Myocyte (in vitro differentiated cells): ENCODE measurements at regions not wholly inside any gene's neighbourhood (a gene's known extent, or its start where the extent isn't known, plus 50 kb on each side); places are given as distances from the start of the nearest gene placed in this dataset.
A peak's percentile ranks its signal among the peaks of the same experiment; 100 is the strongest.
"Not testable (repeated sequence)": the region's sequence is repeated elsewhere in the genome, so short reads cannot be mapped to it uniquely, and the experiment has no call there.

ENCODE experiments used
- DNase-seq: peaks from one replicate; pipeline ENCODE4 v3.0.0-alpha.2; 2012; ENCODE audit warnings: low read depth

- DNase-seq: no peak
Observed at GRCh38 chr2:55811048-55811447, 112.5 kb downstream of the EFEMP1 start.

DNA sequence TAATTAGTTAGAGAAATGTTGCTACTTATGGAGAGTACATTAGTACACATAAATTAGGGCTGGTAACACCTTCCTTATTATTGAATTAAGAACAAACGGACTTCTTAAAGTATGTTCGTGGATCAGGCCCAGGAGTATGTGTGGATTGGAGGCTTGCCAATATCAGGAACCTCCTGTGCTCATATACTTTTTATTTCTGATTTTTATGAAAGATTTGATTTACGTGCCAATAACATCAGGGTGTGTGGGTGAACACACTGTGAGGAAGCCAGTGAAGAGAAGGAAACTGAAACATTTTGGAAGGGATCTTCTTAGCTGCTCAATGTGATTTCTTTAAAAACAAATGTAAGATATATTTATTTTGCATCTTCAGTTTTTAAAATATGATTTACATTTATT lies 113.0 kb downstream of the EFEMP1 start:
- DNase-seq: no peak

- DNase-seq: no peak
Observed at GRCh38 chr2:55809875-55810621, 113.5 kb downstream of the EFEMP1 start.

DNA sequence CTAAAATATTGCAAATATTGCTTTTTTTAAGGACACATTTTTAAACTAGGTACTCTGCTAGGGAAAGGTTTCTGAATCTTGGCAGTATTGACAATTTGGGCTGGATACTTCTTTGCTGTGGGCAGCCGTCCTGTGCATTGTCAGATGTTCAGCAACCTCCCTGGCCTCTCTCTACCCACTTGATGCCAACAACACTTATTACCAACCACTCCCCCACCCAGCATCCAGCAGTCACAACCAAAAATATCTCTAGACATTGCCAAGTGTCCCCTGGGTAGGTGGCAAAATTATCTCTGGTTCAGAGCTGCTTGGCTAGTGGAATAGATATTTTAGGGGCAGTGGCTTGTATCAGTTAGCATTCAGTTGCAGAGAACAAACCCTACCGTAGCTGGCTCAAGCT lies 114.3 kb upstream of the PNPT1 start:
- DNase-seq: peak; percentile 47

DNA sequence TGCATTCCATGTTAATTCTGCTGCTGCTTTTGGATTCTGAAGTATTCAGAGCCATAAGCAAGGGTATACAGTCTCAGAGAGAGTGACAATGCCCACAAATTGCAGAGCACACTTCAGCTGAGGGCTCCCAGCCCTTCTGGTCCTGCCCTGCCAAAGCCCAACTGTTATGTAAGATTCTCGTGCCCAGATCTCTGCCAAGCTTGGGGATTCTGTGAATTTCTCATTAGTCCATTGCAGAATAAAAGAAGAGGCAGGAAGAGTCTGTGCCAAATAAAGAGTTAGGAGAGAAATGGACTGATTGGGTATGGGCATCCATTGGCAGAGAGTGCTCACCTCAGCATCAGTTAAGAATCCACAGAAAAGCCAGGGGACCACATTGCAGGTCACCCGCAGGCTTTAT lies 112.0 kb upstream of the PNPT1 start:
- DNase-seq: no peak

DNA sequence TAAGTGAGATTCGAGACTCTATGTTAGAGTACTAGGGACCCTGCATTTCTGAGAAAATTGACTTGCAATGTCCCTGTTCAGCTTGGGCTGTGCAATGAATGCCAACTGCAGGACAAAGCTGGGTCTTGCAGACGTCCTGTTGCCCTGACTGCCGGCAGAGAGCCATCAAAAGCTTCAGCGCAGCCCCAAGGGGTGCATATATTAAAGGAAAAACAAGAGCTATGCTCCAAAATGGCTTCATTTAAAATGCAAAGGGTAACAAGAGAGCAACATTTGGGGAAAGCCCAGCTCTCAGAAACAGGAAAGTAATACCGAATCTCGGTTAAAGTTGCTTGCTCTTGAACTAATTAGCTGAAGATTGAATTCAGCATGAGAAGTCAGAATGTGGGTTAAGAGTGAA lies 110.9 kb upstream of the PNPT1 start:
- DNase-seq: no peak

DNA sequence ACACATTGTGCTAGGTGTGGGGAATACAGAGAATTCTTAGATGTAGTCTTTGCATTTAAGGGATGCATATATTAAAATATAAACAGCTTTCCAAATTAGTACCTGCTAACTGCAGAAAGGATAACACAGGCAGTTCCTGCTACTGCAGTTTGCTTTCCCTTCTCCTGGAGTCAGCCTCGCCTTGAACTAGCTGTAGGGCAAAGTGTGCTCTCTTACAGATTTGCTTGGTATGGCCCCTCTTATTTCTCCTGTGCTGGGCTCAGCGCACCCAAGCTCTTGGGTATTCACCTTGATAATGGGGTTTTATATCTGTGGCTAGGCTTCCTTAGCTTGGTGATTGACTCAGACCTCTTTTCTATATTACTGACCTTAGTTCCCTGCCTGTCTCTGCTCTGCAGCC lies 108.4 kb upstream of the PNPT1 start:
- no peak for DNase-seq

- no peak for DNase-seq
Observed at GRCh38 chr2:55801436-55801835, 107.8 kb upstream of the PNPT1 start.

DNA sequence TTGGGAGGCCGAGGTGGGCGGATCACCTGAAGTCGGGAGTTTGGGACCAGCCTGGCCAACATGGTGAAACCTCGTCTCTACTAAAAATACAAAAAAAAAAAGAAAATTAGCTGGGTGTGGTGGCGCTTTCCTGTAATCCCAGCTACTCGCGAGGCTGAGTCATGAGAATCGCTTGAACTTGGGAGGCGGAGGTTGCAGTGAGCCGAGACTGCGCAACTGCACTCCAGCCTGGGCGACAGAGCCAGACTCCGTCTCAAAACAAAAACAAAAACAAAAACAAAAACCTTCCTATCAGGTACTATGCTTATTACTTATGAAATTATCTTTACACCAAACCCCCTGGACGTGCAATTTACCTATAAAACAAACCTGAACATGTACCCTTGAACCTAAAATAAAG lies 106.0 kb upstream of the PNPT1 start:
- DNase-seq: not testable (repeated sequence)

DNA sequence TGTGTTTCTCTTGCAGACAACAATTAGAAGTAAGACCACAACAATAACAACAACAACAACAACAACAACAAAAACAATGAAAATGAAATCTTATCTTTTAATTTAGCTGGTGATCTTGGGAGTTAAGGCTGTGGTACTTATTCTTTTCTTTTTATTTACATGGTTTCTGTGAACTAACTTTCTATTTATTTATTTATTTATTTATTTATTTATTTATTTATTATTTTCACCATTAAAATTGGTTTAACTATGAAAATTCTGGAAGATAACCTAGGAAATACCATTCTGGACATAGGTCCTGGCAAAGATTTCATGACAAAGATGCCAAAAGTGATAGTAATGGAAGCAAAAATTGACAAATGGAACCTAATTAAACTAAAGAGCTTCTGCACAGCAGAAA lies 102.5 kb upstream of the PNPT1 start:
- no peak for DNase-seq

GRCh38 chr2:55793602-55794001 lies 100.0 kb upstream of the PNPT1 start:
- not testable (repeated sequence) for DNase-seq

GRCh38 chr2:55786280-55786679 lies 92.6 kb upstream of the PNPT1 start:
- DNase-seq: no peak

GRCh38 chr2:55783751-55784150 lies 90.1 kb upstream of the PNPT1 start:
- not testable (repeated sequence) for DNase-seq

- DNase-seq: no peak
Observed at GRCh38 chr2:55782528-55783173, 89.0 kb upstream of the PNPT1 start.

- no peak for DNase-seq
Observed at GRCh38 chr2:55781542-55781941, 87.9 kb upstream of the PNPT1 start.

DNA sequence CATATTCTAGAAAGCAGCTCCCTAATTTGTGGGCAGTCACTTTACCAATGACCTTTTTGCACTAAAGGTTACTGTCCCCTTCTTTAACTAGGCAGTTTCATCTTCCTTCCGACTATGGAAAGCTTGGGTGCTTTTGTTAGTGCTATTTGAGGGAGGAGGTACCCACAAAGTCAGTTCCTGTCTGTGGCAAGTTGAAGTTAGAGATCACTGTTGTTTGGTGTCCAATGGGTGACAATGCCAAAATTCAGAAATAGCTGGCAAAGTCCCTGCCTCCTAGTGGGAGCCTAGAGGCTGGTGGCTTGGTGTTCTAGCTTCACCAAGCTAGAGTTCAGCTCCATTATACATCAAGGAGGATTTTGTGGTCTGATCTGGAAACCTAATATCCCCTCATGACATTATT lies 87.1 kb upstream of the PNPT1 start:
- no peak for DNase-seq

GRCh38 chr2:55779459-55780421 lies 86.1 kb upstream of the PNPT1 start:
- DNase-seq: peak; percentile 60

DNA sequence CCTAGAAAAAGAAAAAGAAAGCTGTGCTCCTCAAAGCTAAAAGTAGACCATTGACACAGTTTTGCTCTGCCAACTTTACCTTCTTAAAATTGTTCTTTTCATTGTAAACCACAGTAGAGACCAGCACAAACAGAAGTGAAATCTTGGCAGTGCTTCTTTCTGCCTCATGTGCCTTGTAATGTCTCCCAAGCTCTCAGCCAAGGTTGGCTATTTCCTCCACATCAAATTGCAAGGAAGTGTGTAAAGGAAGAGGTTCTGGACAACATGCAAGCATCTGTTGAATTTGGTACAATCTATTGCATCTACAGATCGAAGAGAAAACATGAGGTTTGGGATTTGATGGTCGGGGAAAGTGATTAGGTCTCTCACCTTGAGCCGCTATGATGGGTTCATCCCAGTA lies 83.3 kb upstream of the PNPT1 start:
- no peak for DNase-seq

- DNase-seq: no peak
Observed at GRCh38 chr2:55776479-55776878, 82.8 kb upstream of the PNPT1 start.

DNA sequence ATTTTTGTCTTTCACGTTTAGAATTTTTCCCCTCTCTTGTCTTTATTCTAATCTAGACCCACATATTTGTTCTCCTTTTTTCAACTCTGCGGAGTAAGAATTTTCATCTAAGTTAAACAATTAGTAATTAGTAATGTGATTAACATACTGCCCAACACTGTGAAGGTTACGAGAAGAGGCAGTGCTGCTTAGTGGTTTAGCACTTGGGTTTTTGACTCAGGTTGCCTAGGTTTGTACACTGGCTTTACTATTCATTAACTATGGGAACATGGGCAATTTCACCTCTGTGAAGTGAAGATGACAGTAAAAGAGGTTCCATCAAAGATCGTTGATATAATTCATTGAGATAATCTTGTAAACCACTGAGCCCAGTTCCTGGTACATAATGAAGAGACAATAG lies 82.2 kb upstream of the PNPT1 start:
- DNase-seq: no peak

DNA sequence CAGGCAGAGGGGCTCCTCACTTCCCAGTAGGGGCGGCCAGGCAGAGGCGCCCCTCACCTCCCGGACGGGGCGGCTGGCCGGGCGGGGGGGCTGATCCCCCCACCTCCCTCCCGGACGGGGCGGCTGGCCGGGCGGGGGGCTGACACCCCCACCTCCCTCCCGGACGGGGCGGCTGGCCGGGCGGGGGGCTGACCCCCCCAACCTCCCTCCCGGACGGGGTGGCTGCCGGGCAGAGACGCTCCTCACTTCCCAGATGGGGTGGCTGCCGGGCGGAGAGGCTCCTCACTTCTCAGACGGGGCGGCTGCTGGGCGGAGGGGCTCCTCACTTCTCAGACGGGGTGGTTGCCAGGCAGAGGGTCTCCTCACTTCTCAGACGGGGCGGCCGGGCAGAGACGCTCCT lies 80.0 kb upstream of the PNPT1 start:
- not testable (repeated sequence) for DNase-seq
